ENCODE measurements at regions not wholly inside any gene's neighbourhood (a gene's known extent, or its start where the extent isn't known, plus 50 kb on each side); places are given as distances from the start of the nearest gene placed in this dataset.

DNA sequence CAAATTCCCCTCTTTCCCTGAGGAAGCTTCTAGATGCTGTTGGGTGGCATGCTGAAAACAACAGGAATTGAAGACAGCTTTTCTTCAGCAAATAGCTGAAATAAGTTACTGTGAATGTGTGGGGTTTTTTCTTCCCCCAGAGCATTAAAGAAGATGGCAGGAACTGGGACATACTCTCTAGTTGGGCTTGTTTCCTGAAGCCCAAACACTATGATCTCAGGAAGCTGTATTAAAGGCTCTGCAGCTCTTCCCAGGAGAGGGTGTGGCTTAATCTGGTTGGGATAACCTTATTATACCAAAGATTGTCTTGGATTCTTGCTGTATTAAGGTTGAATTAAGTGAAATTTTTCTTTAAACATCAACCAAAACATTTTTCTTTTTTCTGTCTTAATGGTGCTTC is 64.9 kb upstream of the LMO4 start:
- in situ Hi-C loops (cut with MboI; ENCODE audit: low sequenced_read_pairs): no loop called here
- ChIA-PET CTCF (no interaction called here), POLR2A (ENCODE audit: unreplicated experiment) (no interaction called here)
- H3K18ac ChIP-seq (ENCODE audit: low read depth, low read length): no peak overlapping the region
- TF ChIP-seq POLR2A (IDR thresholded peaks at IDR 0.05; ENCODE audit: low read depth, low read length): no peak
- no peak for TF ChIP-seq FOS (IDR thresholded peaks at IDR 0.05; ENCODE audit: low read depth, low read length)
- no peak for TF ChIP-seq BHLHE40 (IDR thresholded peaks at IDR 0.05; ENCODE audit: low read depth, low read length)
- TF ChIP-seq CHD1 (IDR thresholded peaks at IDR 0.05; ENCODE audit: low read depth, low read length): no peak
- TF ChIP-seq, protein P1, sequence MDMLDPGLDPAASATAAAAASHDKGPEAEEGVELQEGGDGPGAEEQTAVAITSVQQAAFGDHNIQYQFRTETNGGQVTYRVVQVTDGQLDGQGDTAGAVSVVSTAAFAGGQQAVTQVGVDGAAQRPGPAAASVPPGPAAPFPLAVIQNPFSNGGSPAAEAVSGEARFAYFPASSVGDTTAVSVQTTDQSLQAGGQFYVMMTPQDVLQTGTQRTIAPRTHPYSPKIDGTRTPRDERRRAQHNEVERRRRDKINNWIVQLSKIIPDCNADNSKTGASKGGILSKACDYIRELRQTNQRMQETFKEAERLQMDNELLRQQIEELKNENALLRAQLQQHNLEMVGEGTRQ (IDR thresholded peaks at IDR 0.05; ENCODE audit: low read depth, low read length): no peak
- TF ChIP-seq CEBPB (IDR thresholded peaks at IDR 0.05; ENCODE audit: low read depth, low read length): no peak
- no peak for TF ChIP-seq CTCF (conservative IDR thresholded peaks at IDR 0.05; ENCODE audit: low read depth, low read length)
- TF ChIP-seq MAFK (IDR thresholded peaks at IDR 0.05; ENCODE audit: low read depth, low read length): no peak
- no peak for TF ChIP-seq RCOR1 (IDR thresholded peaks at IDR 0.05; ENCODE audit: insufficient replicate concordance, low read length)
- no peak for TF ChIP-seq NFE2L2 (IDR thresholded peaks at IDR 0.05; ENCODE audit: low read depth, low read length)
- no peak for TF ChIP-seq SMC3 (IDR thresholded peaks at IDR 0.05; ENCODE audit: low read depth, low read length)
- no peak for TF ChIP-seq RFX5 (IDR thresholded peaks at IDR 0.05; ENCODE audit: low read depth, low read length)
- no peak for TF ChIP-seq MAZ (IDR thresholded peaks at IDR 0.05; ENCODE audit: borderline replicate concordance, low read depth, low read length)
- TF ChIP-seq MXI1 (IDR thresholded peaks at IDR 0.05; ENCODE audit: borderline replicate concordance, low read depth, low read length): no peak
- no peak for TF ChIP-seq ELK1 (IDR thresholded peaks at IDR 0.05; ENCODE audit: borderline replicate concordance, low read depth, low read length)
- TF ChIP-seq RAD21 (IDR thresholded peaks at IDR 0.05; ENCODE audit: low read length): no peak
- no peaks in the 10 kb centered on the region for H3K9me1 ChIP-seq (ENCODE audit: insufficient read depth, low read length)
- no peak overlapping the region for H4K91ac ChIP-seq (ENCODE audit: insufficient read depth, low read depth, low read length)
- H3K14ac ChIP-seq (replicated peaks; ENCODE audit: low read depth, low read length): no peak overlapping the region
- no peak for DNase-seq
- no peak overlapping the region for H3K4me2 ChIP-seq (ENCODE audit: low read depth, low read length)
- H2BK5ac ChIP-seq (ENCODE audit: low read depth, low read length, poor library complexity, severe bottlenecking): no peak overlapping the region
- H3K4me3 ChIP-seq (ENCODE audit: insufficient read depth, low read depth, low read length): no peak overlapping the region
- H3K27me3 ChIP-seq (ENCODE audit: control insufficient read depth, insufficient read depth, low read length): no peaks in the 10 kb centered on the region; the same call in none of the 2 replicates
- H4K5ac ChIP-seq (ENCODE audit: low read depth, low read length): no peak overlapping the region
- no peak overlapping the region for H3K4ac ChIP-seq (ENCODE audit: low read depth, low read length)
- no peak overlapping the region for H2AFZ ChIP-seq (replicated peaks; ENCODE audit: low read length, poor library complexity)
- H3K27ac ChIP-seq (ENCODE audit: insufficient read depth, low read length): no peak overlapping the region
- H2AK5ac ChIP-seq (ENCODE audit: low read depth, low read length): no peak overlapping the region
- H3K23ac ChIP-seq (ENCODE audit: low read depth, low read length): no peak overlapping the region
- H4K8ac ChIP-seq (ENCODE audit: low read depth in 2 of 2, low read length in 2 of 2): no peak overlapping the region
- intact Hi-C loops (cut with micrococcal nuclease): no loop called here
- H2BK120ac ChIP-seq (ENCODE audit: low read depth, low read length): no peak overlapping the region
- H3K79me1 ChIP-seq (ENCODE audit: low read depth in 1 of 2, low read length in 2 of 2): no peaks in the 10 kb centered on the region
- no peak overlapping the region for H3K56ac ChIP-seq (ENCODE audit: extremely low read depth, insufficient read depth, low read length)
- ATAC-seq (ENCODE audit: low read depth): no peak
- no peaks in the 10 kb centered on the region for H3K4me1 ChIP-seq (ENCODE audit: control insufficient read depth, insufficient read depth, low read length)
- BruUV-seq (replicated peaks): no TSS peak
- H2AK9ac ChIP-seq (replicated peaks; ENCODE audit: low read depth, low read length, poor library complexity): no peak overlapping the region
- no peak overlapping the region for H3K9ac ChIP-seq (ENCODE audit: low read depth, low read length)
- H2BK20ac ChIP-seq (ENCODE audit: low read depth, low read length): no peak overlapping the region
- no peak overlapping the region for H2BK15ac ChIP-seq (ENCODE audit: low read depth, low read length)
- no peaks in the 10 kb centered on the region for H3K36me3 ChIP-seq (ENCODE audit: control insufficient read depth, insufficient read depth, low read length)
- dilution Hi-C loops (cut with HindIII; ENCODE audit: low sequenced_read_pairs, unreplicated experiment): no loop called here
- no peaks in the 10 kb centered on the region for H3K9me3 ChIP-seq (ENCODE audit: control insufficient read depth, insufficient read depth, low read length)
- no peaks in the 10 kb centered on the region for H4K20me1 ChIP-seq (ENCODE audit: insufficient read depth, low read length)

All from IMR-90 (cell line).